H1 (cell line): ENCODE measurements at regions not wholly inside any gene's neighbourhood (a gene's known extent, or its start where the extent isn't known, plus 50 kb on each side); places are given as distances from the start of the nearest gene placed in this dataset.

Experiments
- CTCF ChIA-PET: fragments of 300-600 bp; sonication (Branson Sonifier 250); formaldehyde crosslinking; loops from one replicate; lab custom pipeline; 2021; ENCODE audit not compliant: partially characterized antibody; lab: Charles Lee
- POLR2A ChIA-PET: fragments of 300-600 bp; sonication (Branson Sonifier 250); formaldehyde crosslinking; loops from one replicate; lab custom pipeline; 2021; ENCODE audit warnings: inconsistent platforms; ENCODE audit not compliant: partially characterized antibody; lab: Charles Lee
- DNase-seq, 2 experiments: peaks; one replicate each; pipeline versions ENCODE4 v3.0.0 to v3.0.0-alpha.2; 2010 to 2022; ENCODE audit warnings: low spot score in 2 of 2, low read depth in 1 of 2, mixed read lengths in 1 of 2
- FAIRE-seq: peaks from 2 replicates; lab custom pipeline; 2011; peaks lifted over from hg19 to GRCh38; lab: Jason Lieb, UNC
- H2AFZ ChIP-seq: 2 replicates; pipeline ENCODE4 v1.8.1; 2012; ENCODE audit warnings: low read length, inconsistent platforms
- H2AK5ac ChIP-seq: 2 replicates; pipeline ENCODE4 v1.6.1; 2013; ENCODE audit warnings: low read depth, low read length
- H2BK120ac ChIP-seq: replicated peaks from 2 replicates; pipeline ENCODE3; 2013; ENCODE audit warnings: low read depth, low read length, inconsistent platforms
- H2BK12ac ChIP-seq: 2 replicates; pipeline ENCODE4 v1.6.1; 2013; ENCODE audit warnings: low read depth, low read length
- H2BK15ac ChIP-seq: 2 replicates; pipeline ENCODE4 v1.6.1; 2013; ENCODE audit warnings: low read length
- H2BK20ac ChIP-seq: 2 replicates; pipeline ENCODE4 v1.6.1; 2013; ENCODE audit warnings: low read length
- H2BK5ac ChIP-seq: 2 replicates; pipeline ENCODE4 v1.6.1; 2013; ENCODE audit warnings: low read depth, low read length
- H3K14ac ChIP-seq: 2 replicates; pipeline ENCODE4 v1.6.1; 2013; ENCODE audit warnings: inconsistent platforms; ENCODE audit not compliant: insufficient read length
- H3K18ac ChIP-seq: 2 replicates; pipeline ENCODE4 v1.6.1; 2013; ENCODE audit warnings: low read length; ENCODE audit errors: extremely low read depth
- H3K23ac ChIP-seq: 2 replicates; pipeline ENCODE4 v1.6.1; 2013; ENCODE audit warnings: inconsistent platforms; ENCODE audit not compliant: insufficient read length
- H3K23me2 ChIP-seq: 2 replicates; pipeline ENCODE4 v1.6.1; 2013; ENCODE audit warnings: low read depth, low read length
- H3K27ac ChIP-seq: 2 replicates; pipeline ENCODE4 v1.6.1; 2011; ENCODE audit warnings: low read depth, low read length, inconsistent platforms
- H3K27me3 ChIP-seq, 4 experiments: replicated peaks in 1 of 4; 1 replicate in 1 of 4; 2 replicates in 3 of 4; pipeline versions ENCODE4 v1.6.1 to v1.8.1; 2011 to 2013; ENCODE audit warnings: low read length in 3 of 4, mild to moderate bottlenecking in 3 of 4, inconsistent platforms in 2 of 4, mixed read lengths in 2 of 4, moderate library complexity in 1 of 4; ENCODE audit not compliant: control insufficient read depth in 3 of 4, insufficient read depth in 3 of 4; ENCODE audit errors: extremely low read depth in 1 of 4
- H3K36me3 ChIP-seq, 4 experiments: 2 replicates each; pipeline versions ENCODE4 v1.6.1 to v1.8.1; 2011 to 2013; ENCODE audit warnings: mild to moderate bottlenecking in 4 of 4, low read length in 3 of 4, moderate library complexity in 2 of 4, control low read depth in 1 of 4, inconsistent platforms in 1 of 4; ENCODE audit not compliant: insufficient read depth in 4 of 4, control insufficient read depth in 2 of 4
- H3K4ac ChIP-seq: replicated peaks from 2 replicates; pipeline ENCODE3; 2013; ENCODE audit warnings: low read length, low read depth, mixed read lengths, inconsistent platforms; ENCODE audit not compliant: insufficient read length
- H3K4me1 ChIP-seq, 4 experiments: replicated peaks in 1 of 4; 1 replicate in 1 of 4; 2 replicates in 3 of 4; pipeline versions ENCODE4 v1.6.1 to v1.8.1; 2011 to 2013; ENCODE audit warnings: low read length in 3 of 4, inconsistent platforms in 2 of 4, mixed read lengths in 1 of 4; ENCODE audit not compliant: insufficient read depth in 4 of 4, control insufficient read depth in 3 of 4
- H3K4me2 ChIP-seq, 2 experiments: 2 replicates each; pipeline versions ENCODE4 v1.6.1 to v1.8.1; 2011 to 2013; ENCODE audit warnings: low read depth in 2 of 2, low read length in 2 of 2, control low read depth in 1 of 2, inconsistent platforms in 1 of 2, mild to moderate bottlenecking in 1 of 2; ENCODE audit not compliant: insufficient read depth in 1 of 2
- H3K4me3 ChIP-seq, 4 experiments: fragments of 200-600, 300-600 bp in 1 of 4; sonication (generic), shearing (Covaris generic), sonication (Bioruptor Twin) in 1 of 4; 2 replicates each; pipeline versions ENCODE4 v1.5.1 to v1.8.1; 2011 to 2016; ENCODE audit warnings: low read length in 4 of 4, low read depth in 3 of 4, control low read depth in 2 of 4, inconsistent platforms in 2 of 4, mild to moderate bottlenecking in 2 of 4, mixed read lengths in 1 of 4, moderate library complexity in 1 of 4; ENCODE audit not compliant: insufficient read depth in 2 of 4; ENCODE audit errors: extremely low read depth in 1 of 4
- H3K56ac ChIP-seq: replicated peaks from 2 replicates; pipeline ENCODE3; 2013; ENCODE audit warnings: low read depth, mild to moderate bottlenecking, mixed read lengths, low read length, inconsistent platforms; ENCODE audit not compliant: insufficient read length
- H3K79me1 ChIP-seq: 2 replicates; pipeline ENCODE4 v1.6.1; 2013; ENCODE audit warnings: low read depth, low read length, control low read depth
- H3K79me2 ChIP-seq, 2 experiments: 2 replicates each; pipeline versions ENCODE4 v1.6.1 to v1.8.1; 2012 to 2013; ENCODE audit warnings: low read length in 2 of 2, mild to moderate bottlenecking in 2 of 2, inconsistent platforms in 1 of 2; ENCODE audit not compliant: insufficient read depth in 2 of 2, control insufficient read depth in 1 of 2
- H3K9ac ChIP-seq, 4 experiments: replicated peaks in 1 of 4; 1 replicate in 1 of 4; 2 replicates in 3 of 4; pipeline versions ENCODE4 v1.6.1 to v1.8.1; 2011 to 2013; ENCODE audit warnings: low read depth in 3 of 4, low read length in 3 of 4, control low read depth in 2 of 4, mild to moderate bottlenecking in 2 of 4, moderate library complexity in 2 of 4, inconsistent platforms in 1 of 4; ENCODE audit errors: extremely low read depth in 1 of 4
- H3K9me3 ChIP-seq, 2 experiments: 2 replicates each; pipeline versions ENCODE4 v1.6.1 to v1.8.1; 2012 to 2013; ENCODE audit warnings: mild to moderate bottlenecking in 2 of 2, moderate library complexity in 2 of 2, control low read depth in 1 of 2, inconsistent platforms in 1 of 2, low read depth in 1 of 2, low read length in 1 of 2, mixed read lengths in 1 of 2; ENCODE audit not compliant: insufficient read depth in 2 of 2
- H4K20me1 ChIP-seq, 2 experiments: replicated peaks in 1 of 2; 2 replicates each; pipeline versions ENCODE3 to v1.8.1; 2011 to 2013; ENCODE audit warnings: inconsistent platforms in 2 of 2, low read length in 2 of 2, mild to moderate bottlenecking in 1 of 2; ENCODE audit not compliant: insufficient read depth in 2 of 2, control insufficient read depth in 1 of 2
- H4K5ac ChIP-seq: 2 replicates; pipeline ENCODE4 v1.6.1; 2013; ENCODE audit warnings: low read length, low read depth, mixed read lengths, inconsistent platforms; ENCODE audit not compliant: insufficient read length
- H4K8ac ChIP-seq: 2 replicates; pipeline ENCODE4 v1.8.0; 2013; ENCODE audit warnings: mild to moderate bottlenecking, moderate library complexity, low read length, inconsistent platforms; ENCODE audit not compliant: insufficient read depth; ENCODE audit errors: extremely low read depth
- H4K91ac ChIP-seq: replicated peaks from 2 replicates; pipeline ENCODE3; 2013; ENCODE audit warnings: low read length, mixed read lengths, inconsistent platforms; ENCODE audit not compliant: insufficient read length
- ASH2L ChIP-seq: fragments of 200-600, 300-600 bp; sonication (generic); IDR thresholded peaks from one replicate; pipeline ENCODE4 v1.7.1; 2017; ENCODE audit warnings: low read length
- BCL11A ChIP-seq, 2 experiments: IDR thresholded peaks; one replicate each; pipeline ENCODE4 v1.6.1; 2011; ENCODE audit warnings: low read depth in 2 of 2, low read length in 2 of 2, mild to moderate bottlenecking in 2 of 2
- CBX5 ChIP-seq: fragments of 300-800, 300-1000 bp; sonication (generic); IDR thresholded peaks from 2 replicates; pipeline ENCODE4 v1.7.1; 2016; ENCODE audit warnings: antibody characterized with exemption, low read length, low read depth
- CHD1 ChIP-seq: IDR thresholded peaks from 2 replicates; pipeline ENCODE4 v1.6.1; 2012; ENCODE audit warnings: low read depth, low read length, improper control_type of control experiment
- CHD2 ChIP-seq: IDR thresholded peaks from 2 replicates; pipeline ENCODE4 v1.6.1; 2012; ENCODE audit warnings: low read length, improper control_type of control experiment
- EP300 ChIP-seq, 2 experiments: IDR thresholded peaks; 1 replicate in 1 of 2; 2 replicates in 1 of 2; pipeline ENCODE4 v1.6.1; 2011 to 2012; ENCODE audit warnings: low read depth in 2 of 2, low read length in 2 of 2, mild to moderate bottlenecking in 2 of 2, borderline replicate concordance in 1 of 2, inconsistent platforms in 1 of 2, moderate library complexity in 1 of 2
- FOSL1 ChIP-seq: IDR thresholded peaks from 2 replicates; pipeline ENCODE4 v1.6.1; 2011; ENCODE audit warnings: mild to moderate bottlenecking, low read depth, low read length, moderate library complexity; ENCODE audit not compliant: insufficient read depth
- HDAC6 ChIP-seq: IDR thresholded peaks from one replicate; pipeline ENCODE4 v1.7.1; 2012; ENCODE audit warnings: low read depth, mild to moderate bottlenecking, inconsistent platforms, low read length, moderate library complexity
- KDM4A ChIP-seq: IDR thresholded peaks from one replicate; pipeline ENCODE4 v1.7.1; 2012; ENCODE audit warnings: low read depth, mild to moderate bottlenecking, moderate library complexity, low read length, inconsistent platforms; ENCODE audit not compliant: severe bottlenecking
- NANOG ChIP-seq: IDR thresholded peaks from 2 replicates; pipeline ENCODE4 v1.6.1; 2011; ENCODE audit warnings: low read length, low read depth, mild to moderate bottlenecking, inconsistent platforms; ENCODE audit not compliant: insufficient read depth, poor library complexity, severe bottlenecking
- SIN3A ChIP-seq, 2 experiments: IDR thresholded peaks in 1 of 2; conservative IDR thresholded peaks in 1 of 2; 2 replicates each; pipeline ENCODE4 v1.6.1; 2011 to 2012; ENCODE audit warnings: low read length in 2 of 2, improper control_type of control experiment in 1 of 2, low read depth in 1 of 2, mild to moderate bottlenecking in 1 of 2
- SP1 ChIP-seq: IDR thresholded peaks from 2 replicates; pipeline ENCODE4 v1.6.1; 2011; ENCODE audit warnings: low read depth, low read length
- SP2 ChIP-seq: IDR thresholded peaks from 2 replicates; pipeline ENCODE4 v1.6.1; 2012; ENCODE audit warnings: mild to moderate bottlenecking, low read length, inconsistent platforms
- SUZ12 ChIP-seq: fragments of 200-600 bp; sonication (generic); IDR thresholded peaks from 2 replicates; pipeline ENCODE4 v1.6.1; 2012; ENCODE audit warnings: mild to moderate bottlenecking, inconsistent platforms, low read length, moderate library complexity, mixed read lengths

DNA sequence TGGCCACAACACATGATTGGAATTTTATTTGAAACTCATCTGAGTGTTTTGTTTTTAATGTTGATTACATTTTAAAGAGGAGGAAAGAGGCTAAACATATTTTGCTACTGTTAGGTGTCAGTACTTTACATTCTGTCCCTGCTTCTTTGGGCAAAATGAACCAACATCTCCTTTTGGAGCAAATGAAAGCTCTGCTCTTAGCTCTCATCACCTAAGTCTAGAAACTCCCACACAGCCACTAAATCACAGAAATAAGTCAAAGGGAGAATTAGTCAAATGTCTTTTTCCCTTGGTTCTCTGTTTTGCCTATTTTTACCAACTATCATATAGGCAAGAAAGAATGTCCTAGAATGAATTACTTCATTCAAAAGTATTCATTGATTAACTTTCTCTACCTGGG, 666.8 kb downstream of the RNF144A start:
- Histone ChIP-seq H3K4ac (no peak overlapping the region), H2BK20ac (no peak overlapping the region), H3K79me2 (no peaks in the 10 kb centered on the region), H3K4me3 (no peak overlapping the region), H2AK5ac (no peak overlapping the region), H3K23ac (no peak overlapping the region), H3K56ac (no peak overlapping the region), H3K9me3 (peaks cover 0 to 3% of the 10 kb centered on the region in 2 experiments; a peak in 1 of 4 replicates), H2BK5ac (no peak overlapping the region), H2BK15ac (no peak overlapping the region), H3K27ac (no peak overlapping the region), H3K9ac (no peak overlapping the region), H2BK120ac (no peak overlapping the region), H2AFZ (0 out of 2 replicates have a peak overlapping the region, but pooled peaks have one; percentile 31), H3K18ac (no peak overlapping the region), H3K4me1 (no peaks in the 10 kb centered on the region; a peak in 1 of 7 replicates), H4K8ac (no peak overlapping the region), H3K79me1 (no peaks in the 10 kb centered on the region), H2BK12ac (no peak overlapping the region), H3K4me2 (no peak overlapping the region), H3K36me3 (no peaks in the 10 kb centered on the region), H4K91ac (no peak overlapping the region), H4K5ac (no peak overlapping the region), H3K23me2 (no peaks in the 10 kb centered on the region; the same call in 1 of the 2 replicates), H3K27me3 (no peaks in the 10 kb centered on the region), H4K20me1 (no peaks in the 10 kb centered on the region), H3K14ac (no peak overlapping the region)
- CTCF ChIA-PET, result no interaction called here
- FAIRE-seq, result no peak
- DNase-seq, result no peak
- TF ChIP-seq BCL11A (IDR thresholded peaks at IDR 0.05; ENCODE audit: low read depth in 2 of 2, low read length in 2 of 2), result no peak
- no peak for TF ChIP-seq SUZ12
- TF ChIP-seq HDAC6, result no peak
- TF ChIP-seq SIN3A (conservative IDR thresholded peaks at IDR 0.05 in 1 of 2, IDR thresholded peaks at IDR 0.05 in 1 of 2; ENCODE audit: low read depth in 1 of 2, low read length in 2 of 2), result no peak
- no peak for TF ChIP-seq CHD1
- no peak for TF ChIP-seq NANOG
- TF ChIP-seq ASH2L, result no peak
- TF ChIP-seq FOSL1, result no peak
- no peak for TF ChIP-seq KDM4A
- TF ChIP-seq EP300 (IDR thresholded peaks at IDR 0.05; ENCODE audit: borderline replicate concordance in 1 of 2, low read depth in 2 of 2, low read length in 2 of 2), result no peak
- no peak for TF ChIP-seq SP1
- no peak for TF ChIP-seq CHD2
- no peak for TF ChIP-seq SP2
- no peak for TF ChIP-seq CBX5
- POLR2A ChIA-PET, result no interaction called here
